ENCODE measurements at regions not wholly inside any gene's neighbourhood (a gene's known extent, or its start where the extent isn't known, plus 50 kb on each side); places are given as distances from the start of the nearest gene placed in this dataset.

DNA sequence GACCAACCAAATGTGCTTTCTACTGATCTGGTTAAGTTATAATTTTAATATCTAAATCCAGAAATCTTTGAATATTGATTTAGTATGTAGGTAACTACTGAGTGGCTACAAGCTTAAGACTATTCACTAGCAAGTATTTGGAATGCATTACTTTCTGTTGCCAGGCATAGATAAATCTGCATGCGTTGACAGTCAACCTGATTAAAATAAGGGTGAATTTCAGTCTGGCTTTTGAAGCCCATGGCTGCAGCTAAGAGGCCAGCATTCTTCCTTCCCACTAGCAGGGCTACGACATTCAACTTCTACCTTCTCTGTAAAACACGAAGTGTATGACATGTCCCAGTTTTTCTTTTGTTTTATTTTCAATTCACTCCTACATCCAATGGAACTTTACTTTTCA is 340.6 kb downstream of the EPHA4 start:
- DNase-seq (ENCODE audit: low read depth in 2 of 2, low spot score in 1 of 2) = no peak

DNA sequence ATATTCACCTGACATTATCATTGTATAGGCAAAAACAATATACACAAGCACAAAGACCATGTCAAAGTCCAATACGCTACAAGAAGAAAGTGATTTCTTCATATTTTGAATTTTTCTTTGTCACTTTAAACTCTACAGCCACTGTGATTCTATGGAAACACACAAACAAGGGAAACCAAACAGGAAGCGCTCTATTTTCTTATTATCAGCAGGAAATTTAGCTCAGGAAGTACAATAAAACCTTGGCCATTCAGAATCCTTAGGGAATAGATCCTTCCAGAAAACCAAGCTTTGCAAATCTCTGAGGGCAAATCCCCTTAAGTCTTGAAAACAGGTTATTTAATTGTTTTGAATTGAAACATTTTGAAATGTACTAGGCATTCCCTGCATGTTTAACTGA is 336.2 kb downstream of the EPHA4 start:
- no peak for DNase-seq (ENCODE audit: low read depth in 2 of 2, low spot score in 1 of 2)

DNA sequence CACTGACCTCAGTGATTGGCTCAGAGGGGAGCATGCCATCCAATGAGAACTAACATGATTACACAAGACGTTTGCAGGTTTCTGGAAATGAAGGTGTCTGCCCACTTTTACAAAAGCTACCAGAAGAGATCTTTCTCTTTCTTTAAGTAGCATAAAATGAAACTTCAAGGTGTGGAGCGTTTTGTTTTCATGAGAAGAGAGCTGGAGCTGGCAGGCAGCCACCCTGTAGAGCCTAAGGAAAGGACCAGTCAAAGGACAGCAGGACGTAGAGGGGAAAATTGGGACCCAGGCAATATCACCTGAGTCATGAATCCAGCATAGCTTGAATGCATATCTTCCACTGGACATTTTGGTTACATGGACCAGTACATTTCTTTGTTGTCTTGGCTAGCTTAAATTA is 331.0 kb downstream of the EPHA4 start:
- no peak for DNase-seq (ENCODE audit: low read depth in 2 of 2, low spot score in 1 of 2)

DNA sequence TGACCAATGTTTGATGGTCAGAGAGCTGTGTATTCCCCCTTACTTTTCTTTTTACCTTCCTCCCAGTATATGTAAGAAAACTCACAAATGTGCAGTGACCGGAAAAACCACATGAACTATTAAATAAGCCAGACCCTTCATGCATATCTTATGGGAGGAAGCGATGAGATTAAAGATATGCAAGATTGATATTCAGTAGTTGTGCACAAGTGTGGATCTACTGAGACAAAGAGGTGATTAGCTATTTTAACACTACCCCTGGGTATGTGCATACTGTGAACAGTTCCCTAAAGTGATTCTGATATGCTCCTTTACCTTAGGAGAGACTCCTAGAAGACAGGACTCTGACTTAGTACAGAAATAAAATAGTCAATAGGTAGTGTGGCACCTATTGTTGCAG is 328.3 kb downstream of the EPHA4 start:
- no peak for DNase-seq (ENCODE audit: low read depth in 2 of 2, low spot score in 1 of 2)

DNA sequence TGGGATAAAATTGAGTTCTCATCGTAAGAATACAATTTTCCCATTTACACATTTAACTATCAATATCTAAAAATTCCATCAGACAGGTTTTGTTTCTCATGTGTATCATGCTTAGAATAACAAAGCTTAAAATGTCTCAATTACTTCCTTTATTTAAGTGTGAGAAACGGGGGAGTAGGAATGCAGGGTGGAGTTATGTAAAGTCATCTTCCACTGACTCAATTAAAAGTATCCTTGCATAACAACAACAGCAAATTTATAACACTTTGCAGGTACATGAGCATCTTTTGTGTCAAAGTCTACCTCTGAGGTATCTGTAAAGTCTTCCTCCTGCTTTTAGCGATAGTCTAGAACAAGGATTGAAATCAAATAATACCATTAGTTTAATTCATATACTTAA is 327.1 kb downstream of the EPHA4 start:
- no peak for DNase-seq (ENCODE audit: low read depth in 2 of 2, low spot score in 1 of 2)

DNA sequence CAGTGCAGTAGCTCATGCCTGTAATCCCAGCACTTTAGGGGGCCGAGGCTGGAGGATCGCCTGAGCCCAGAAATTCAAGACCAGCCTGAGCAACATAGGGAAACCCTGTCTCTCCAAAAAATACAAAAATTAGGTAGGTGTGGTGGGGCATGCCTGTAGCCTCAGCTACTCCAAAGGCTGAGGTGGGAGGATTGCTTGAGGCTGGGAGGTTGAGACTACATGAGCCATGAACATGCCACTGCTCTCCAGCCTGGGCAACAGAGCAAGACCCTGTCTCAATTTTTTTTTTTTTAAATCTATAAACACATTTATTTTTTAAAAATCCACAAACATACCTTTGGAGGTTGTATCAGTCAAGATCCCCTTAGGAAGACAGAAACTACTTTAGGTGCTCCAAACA is 326.3 kb downstream of the EPHA4 start:
- no peak for DNase-seq (ENCODE audit: low read depth in 2 of 2, low spot score in 1 of 2)

DNA sequence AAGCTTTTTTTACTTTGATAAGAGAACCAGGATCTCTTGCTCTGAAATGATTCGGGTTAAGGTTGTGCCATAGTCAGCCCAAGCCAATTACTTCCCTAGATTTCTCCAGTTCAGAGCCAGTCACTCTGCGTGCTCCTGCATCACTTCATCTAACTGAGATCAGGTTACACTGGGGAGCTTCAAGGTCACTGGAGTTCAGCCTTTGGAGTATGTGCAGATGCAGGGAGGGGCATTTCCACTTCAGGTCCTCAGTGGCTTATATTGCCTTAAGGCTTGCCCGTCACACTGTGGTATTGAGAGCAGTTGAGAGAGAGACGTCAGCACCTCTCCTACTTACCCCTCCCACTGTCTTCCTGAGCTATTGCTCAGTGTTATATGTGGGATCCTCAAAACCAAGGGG is 317.8 kb downstream of the EPHA4 start:
- no peak for DNase-seq (ENCODE audit: low read depth in 2 of 2, low spot score in 1 of 2)

DNA sequence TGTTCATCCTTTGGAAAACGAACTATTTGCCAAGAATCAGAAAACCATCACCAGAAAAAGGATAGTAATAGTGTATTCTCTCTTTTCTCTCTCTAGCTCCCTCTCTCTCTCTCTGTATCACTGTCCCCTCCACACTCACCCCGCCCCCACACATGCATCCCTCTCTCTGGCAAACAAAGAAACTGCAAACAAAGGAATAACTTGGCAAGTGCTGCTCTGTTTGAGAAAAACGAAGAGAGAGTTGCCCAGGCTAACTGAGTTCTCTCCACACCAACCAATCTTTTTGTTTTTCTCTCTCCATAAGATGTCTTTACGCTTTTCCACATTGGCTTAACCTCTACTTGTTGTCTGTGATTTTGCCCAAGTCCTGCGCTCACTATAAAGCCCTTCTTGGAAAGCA is 316.2 kb downstream of the EPHA4 start:
- no peak for DNase-seq (ENCODE audit: low read depth in 2 of 2, low spot score in 1 of 2)

DNA sequence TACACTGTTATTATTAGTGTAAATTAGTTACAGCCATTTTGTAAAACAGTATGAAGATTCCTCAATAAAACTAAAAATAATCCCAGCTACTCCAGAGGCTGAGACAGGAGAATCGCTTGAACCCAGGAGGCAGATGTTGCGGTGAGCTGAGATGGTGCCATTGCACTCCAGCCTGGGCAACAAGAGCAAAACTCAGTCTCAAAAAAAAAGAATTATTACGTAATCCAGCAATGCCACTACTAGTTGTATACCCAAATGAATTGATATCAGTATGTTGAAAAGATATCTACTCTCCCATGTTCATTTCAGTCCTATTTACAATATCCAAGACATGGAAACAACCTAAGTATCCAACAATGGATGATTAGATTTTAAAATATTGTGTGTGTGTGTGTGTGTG is 313.6 kb downstream of the EPHA4 start:
- DNase-seq (ENCODE audit: low read depth in 2 of 2, low spot score in 1 of 2) = no peak

DNA sequence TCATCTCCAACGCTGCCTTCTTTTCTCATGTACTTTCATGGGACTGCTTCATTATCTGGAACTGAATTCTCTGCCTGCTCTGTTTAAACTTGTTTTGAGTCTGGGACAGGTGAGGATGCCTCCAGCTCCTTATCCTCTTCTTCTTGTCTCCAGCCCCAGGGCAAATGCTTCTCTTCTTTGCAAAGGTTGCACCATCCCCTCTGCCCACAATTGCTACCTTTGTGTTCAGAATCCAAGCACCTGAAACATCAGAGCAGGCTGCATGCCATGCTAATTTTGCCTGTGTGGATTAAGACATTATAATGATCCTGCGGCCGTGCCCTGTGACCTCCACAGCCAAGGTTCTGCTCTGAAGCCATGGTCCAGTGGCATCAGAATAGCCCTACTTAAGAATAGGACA is 309.5 kb downstream of the EPHA4 start:
- no peak for DNase-seq (ENCODE audit: low read depth in 2 of 2, low spot score in 1 of 2)

DNA sequence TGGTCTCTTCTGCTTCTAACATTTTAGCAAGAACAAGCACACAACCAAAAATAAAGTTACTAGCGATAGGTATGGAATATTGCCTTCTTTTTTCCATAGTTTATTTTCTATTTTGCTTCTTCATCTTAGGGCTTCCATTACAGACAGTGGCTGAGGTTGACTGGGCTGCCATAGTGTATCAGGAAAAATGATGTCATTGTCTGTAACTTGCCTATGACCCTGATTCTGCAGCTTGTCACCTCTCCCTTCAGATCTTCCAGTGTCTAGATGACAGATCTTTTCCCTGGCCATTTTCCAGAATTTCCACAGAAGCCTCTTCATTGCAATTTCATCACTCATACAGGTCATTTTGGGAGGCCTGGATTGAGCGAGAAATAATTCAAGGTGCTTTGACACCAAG is 308.5 kb downstream of the EPHA4 start:
- DNase-seq (ENCODE audit: low read depth in 2 of 2, low spot score in 1 of 2) = no peak

DNA sequence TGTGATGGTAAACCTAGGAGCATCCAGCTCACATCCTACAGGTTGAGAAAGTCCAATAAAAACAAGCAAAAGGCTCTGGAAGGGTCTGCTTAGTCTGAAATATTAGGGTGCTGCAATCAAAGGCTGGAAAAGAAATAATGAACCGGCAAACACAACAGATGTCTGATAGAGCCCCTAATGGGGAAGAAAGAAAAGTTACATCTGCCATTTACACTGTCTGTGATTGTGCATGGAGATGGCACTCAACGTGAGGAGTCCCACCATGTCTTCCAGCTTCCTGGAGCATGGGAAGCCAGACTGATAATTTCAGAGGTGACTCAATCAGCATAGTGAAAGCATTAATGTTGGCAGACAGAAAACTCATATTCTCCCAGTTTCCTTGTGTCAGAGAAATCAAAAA is 307.8 kb downstream of the EPHA4 start:
- no peak for DNase-seq (ENCODE audit: low read depth in 2 of 2, low spot score in 1 of 2)

DNA sequence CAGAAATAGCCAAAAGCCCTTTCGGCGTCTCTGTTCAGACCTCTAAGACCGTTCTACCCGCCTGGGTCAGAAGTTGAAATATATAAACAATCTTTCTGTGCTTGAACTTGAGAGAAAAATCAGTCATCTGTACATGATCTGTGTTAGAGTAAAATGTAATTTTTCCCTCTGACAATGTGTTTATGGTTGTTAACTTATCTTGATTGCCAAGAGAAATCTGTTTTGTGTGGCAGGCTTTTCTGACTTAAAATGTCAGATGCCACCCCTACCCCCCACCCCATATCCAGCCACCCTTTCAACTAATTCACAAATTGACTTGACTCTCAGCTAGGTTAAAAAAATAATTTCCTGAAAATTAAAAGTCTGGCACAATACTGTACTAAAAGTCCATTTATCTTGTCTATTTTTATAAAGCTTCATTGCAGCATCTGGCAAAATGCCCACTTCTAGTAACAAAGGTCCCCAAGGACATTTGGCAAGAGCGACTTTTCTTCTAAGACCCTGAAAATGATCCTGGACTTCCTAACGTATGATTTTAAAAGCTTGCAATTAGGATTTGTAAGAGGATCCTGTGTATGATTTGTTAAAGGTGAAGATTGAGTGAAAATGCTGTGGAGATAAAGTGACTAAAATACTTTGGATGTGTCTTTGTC is 304.2 kb downstream of the EPHA4 start:
- no peak for DNase-seq (ENCODE audit: low read depth in 2 of 2, low spot score in 1 of 2)

DNA sequence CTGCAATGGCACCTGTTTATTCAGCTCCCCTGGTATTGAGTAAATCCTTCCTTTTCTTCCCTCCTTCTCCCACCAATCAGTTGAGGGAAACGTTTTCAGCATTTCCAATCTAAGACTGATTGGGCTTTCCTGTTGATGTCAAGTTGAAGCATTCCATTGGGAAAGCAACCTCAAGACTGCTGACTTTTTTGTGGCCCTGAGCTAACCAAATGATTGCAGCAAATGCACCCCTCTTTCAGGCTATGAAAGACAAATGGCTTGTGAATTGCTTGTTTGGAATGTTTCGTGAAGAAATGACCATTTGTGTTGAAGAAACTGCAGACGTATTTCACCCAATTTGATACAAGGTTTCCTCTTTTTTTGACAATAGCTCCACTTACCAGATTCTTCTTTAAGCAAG is 303.5 kb downstream of the EPHA4 start:
- DNase-seq (ENCODE audit: low read depth in 2 of 2, low spot score in 1 of 2) = no peak

DNA sequence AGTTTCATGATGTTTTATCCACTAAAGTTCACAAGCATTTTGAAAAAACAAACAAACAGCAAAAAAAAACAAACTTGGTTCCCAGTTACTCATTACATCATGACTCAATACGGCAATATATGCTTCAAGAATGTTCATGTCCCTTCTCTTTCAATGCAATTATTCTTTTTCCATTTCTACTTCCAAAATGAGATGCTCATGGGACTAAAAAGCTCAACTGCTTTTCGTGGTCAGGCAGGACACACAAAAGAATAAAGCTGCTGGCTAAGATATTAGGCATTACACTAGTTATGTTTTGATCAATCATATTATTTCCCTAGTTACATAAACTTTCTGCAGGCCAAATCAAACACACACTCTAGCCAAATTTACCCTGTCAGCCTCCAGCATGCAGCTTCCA is 301.3 kb downstream of the EPHA4 start:
- DNase-seq (ENCODE audit: low read depth in 2 of 2, low spot score in 1 of 2) = no peak

DNA sequence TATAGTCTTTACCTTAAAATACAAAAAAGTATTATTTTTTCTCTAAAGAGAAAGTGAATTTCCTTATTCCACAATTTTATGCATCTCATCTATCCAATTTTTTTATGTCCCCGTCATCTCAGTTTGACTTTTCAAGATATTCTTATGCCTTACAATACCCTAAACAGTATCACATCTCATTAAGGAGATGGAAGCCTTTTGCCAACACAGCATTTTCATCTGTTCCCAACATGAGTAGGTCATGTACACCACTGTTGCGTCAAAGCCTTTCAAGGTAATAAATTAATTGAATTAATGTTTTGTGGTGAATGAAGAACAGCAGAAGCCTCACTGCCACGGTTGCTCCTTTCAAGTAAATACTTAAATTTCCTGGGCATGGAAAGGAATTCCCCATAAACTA is 299.4 kb downstream of the EPHA4 start:
- DNase-seq (ENCODE audit: low read depth in 2 of 2, low spot score in 1 of 2) = no peak

DNA sequence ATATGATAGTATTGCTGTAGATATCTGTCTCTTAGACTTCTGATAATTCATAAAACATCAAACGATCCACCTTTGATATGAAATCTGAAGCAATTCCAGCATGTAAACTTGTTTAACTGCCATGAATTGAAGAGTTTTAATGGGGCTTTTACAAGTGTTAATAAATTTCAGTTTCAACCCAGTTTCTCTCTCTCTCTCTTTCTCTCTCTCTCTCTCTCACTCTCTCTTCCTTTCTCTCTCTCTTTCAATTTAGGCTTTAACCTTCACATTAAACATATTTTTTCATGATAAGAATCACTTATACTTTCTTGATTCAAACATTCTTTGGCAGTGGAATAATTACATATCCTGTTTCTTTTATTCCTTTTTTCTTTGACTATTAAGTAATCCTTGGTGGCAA is 296.1 kb downstream of the EPHA4 start:
- DNase-seq (ENCODE audit: low read depth in 2 of 2, low spot score in 1 of 2) = no peak

DNA sequence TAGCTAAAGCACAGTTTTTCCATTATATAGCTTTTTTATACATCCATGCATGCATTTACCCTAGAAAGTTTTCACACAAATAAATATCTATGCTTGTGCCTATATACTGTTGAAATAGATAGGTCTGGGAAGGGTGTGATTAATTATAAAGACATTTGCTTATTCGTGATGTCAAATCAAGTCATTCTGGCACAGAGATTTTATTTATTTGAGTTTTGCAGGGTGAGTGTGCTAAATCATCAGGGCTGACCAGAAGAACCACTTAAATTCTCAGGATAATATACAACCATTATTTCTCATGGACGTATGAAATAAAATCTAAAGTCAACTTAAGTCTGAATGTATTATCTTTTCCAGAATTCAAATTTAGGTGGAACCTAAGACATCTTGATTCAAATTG is 295.5 kb downstream of the EPHA4 start:
- no peak for DNase-seq (ENCODE audit: low read depth in 2 of 2, low spot score in 1 of 2)

DNA sequence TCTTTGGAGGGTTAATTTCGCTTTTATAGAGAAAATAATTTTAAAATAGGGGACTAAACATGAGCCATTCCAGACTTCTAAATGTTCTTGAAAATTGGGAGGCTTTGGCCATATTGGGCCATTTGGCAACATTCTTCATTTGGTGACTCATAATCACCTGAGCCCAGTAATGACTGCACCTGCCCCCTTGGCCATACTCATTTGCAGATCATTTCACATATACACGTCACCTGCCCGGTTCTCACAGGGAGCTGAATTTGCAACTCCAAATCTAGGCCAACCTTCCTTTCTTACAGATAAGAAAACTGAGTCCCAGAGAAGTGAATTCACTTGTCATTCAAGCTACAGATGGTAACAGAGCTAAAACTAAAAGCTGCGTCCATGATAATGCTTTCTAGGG is 289.7 kb downstream of the EPHA4 start:
- DNase-seq (ENCODE audit: low read depth in 2 of 2, low spot score in 1 of 2) = no peak

DNA sequence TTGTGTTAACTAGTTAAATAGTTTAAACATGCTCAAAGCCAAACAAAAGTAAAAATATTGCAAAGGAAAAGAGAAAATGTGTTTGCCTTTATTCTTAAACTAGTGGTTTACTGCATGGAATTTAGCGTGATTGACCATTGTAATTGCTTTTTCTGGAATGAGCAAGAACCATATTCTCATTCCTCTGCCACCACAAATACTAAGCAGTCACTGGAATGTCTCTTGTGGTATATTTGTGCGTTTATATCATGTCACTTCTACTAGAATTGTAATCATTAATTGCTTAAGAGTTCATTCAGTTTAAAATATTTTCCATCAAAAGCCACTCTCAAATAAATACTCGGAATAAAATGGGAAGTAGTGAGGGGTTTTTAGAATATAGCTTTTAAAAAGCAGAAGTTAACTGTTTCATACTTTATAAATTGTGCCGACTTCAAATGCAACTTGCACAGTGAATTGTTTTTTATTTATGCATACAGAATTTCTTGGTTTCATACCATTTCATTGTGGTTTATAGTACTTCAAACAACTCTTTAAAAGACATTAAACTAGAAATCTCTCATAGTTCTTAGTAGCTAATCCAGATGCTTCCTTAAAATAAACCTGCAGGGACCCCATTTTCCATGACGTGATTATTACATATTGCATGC is 288.1 kb downstream of the EPHA4 start:
- DNase-seq (ENCODE audit: low read depth in 2 of 2, low spot score in 1 of 2) = no peak

DNA sequence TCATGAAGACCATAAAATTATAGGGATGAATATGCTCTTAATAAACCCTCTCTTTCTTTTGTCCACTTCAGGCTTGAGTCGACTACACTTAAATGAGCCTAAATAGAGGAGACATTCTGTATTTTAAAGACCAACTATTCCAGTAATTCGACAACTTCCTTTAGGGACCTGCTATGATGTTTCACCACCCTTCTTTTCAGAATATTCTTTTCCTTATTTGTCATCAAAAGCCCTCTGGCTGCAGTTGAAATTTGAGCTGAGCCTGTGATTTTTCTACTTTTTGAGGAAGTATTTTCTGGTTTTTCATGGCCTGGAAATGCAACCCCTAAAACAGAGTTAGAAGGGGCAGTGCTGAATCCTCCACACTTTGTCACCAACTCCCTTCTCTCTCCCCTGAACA is 287.0 kb downstream of the EPHA4 start:
- no peak for DNase-seq (ENCODE audit: low read depth in 2 of 2, low spot score in 1 of 2)

DNA sequence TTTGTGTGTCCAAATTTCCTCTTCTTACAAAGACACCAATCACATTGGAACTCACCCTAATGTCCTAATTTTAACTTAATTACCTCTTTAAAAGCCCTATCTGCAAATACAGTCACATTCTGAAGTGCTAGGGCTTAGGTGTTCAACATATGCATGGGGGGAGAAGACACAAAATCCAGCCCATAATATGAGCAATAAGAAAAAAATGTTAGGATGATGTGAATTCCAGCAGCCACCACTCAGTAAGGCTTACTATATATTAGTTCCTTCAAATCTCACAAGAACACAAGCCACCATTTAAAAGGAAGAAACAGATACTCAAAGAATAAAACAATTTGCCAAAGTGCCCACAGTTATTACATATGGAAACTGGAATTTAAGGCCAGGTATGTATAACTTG is 285.7 kb downstream of the EPHA4 start:
- no peak for DNase-seq (ENCODE audit: low read depth in 2 of 2, low spot score in 1 of 2)

DNA sequence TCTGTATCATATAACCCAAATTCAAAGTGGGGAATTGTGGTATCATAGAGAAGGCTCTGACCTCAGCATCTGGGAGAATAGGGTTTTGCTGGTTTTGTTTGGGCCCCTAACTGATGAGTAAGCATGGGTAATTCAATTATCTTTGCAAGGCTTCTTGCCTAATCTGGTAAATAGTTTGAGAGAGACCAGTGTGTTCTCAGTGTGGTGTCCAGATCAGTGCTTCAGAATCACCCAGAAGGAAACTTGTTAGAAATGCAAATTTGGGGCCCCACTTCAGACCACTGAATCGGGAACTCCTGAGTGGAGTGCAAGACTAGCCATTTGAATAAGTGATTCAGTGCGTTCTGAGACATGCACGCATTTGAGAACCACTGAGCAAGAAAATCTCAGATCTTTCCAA is 282.7 kb downstream of the EPHA4 start:
- no peak for DNase-seq (ENCODE audit: low read depth in 2 of 2, low spot score in 1 of 2)

Measured in stimulated activated CD8-positive, alpha-beta memory T cell treated with anti-CD3 and anti-CD28 coated beads, Interleukin-4, amount 100 ng/mL, for 1 hour (primary cell).